ENCODE measurements at regions not wholly inside any gene's neighbourhood (a gene's known extent, or its start where the extent isn't known, plus 50 kb on each side); places are given as distances from the start of the nearest gene placed in this dataset.

DNA sequence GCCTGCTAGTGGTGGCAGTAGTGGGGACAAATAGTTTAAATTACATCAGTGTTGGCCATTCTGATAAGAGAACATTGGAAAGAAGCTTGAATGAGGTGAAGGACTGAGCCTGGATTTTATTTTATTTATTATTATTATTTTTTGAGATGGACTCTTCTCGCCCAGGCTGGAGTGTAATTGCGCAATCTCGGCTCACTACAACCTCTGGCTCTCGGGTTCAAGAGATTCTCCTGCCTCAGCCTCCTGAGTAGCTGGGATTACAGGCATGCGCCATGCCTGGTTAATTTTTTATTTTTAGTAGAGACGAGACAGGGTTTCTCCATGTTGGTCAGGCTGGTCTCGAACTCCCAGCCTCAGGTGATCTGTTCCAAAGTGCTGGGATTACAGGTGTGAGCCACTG is 739.4 kb downstream of the AACS start:
- no peak for FAIRE-seq

DNA sequence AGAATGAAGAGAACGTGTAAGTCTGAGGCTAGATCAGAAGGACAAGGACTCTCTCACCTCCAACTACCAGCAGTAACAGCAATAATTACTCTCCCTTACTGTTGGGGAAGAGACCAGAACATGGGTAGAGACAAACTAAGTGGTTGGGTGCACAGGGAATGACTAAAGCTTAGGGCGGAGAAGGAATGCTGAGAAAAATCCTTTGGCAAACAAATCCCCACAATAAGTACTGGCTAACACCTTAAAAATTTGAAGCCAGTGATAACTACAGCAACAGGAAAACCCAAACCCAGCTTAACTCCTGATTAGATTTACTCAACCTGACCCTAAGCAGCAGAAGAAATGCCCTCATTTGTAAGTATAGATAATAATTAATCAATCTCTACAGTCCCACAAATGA is 759.0 kb downstream of the AACS start:
- Histone ChIP-seq H3K4me3 (ENCODE audit: low read length in 3 of 3) (no peak overlapping the region), H3K36me3 (ENCODE audit: control insufficient read depth in 2 of 3, insufficient read depth in 3 of 3, low read length in 3 of 3) (no peaks in the 10 kb centered on the region), H3K4me1 (ENCODE audit: control insufficient read depth in 2 of 3, insufficient read depth in 2 of 3, low read depth in 1 of 3, low read length in 3 of 3) (no peaks in the 10 kb centered on the region), H3K9ac (ENCODE audit: low read length in 3 of 3) (no peak overlapping the region), H3K27ac (ENCODE audit: low read depth in 2 of 2, low read length in 2 of 2) (no peak overlapping the region), H3K9me3 (ENCODE audit: control insufficient read depth in 2 of 3, insufficient read depth in 1 of 3, low read length in 3 of 3) (peaks cover 0 to 8% (median 0%) of the 10 kb centered on the region in 3 donors), H3K27me3 (ENCODE audit: control insufficient read depth, insufficient read depth, low read length) (no peaks in the 10 kb centered on the region)
- intact Hi-C loops (cut with DNase I): no loop called here
- TF ChIP-seq, protein P1, sequence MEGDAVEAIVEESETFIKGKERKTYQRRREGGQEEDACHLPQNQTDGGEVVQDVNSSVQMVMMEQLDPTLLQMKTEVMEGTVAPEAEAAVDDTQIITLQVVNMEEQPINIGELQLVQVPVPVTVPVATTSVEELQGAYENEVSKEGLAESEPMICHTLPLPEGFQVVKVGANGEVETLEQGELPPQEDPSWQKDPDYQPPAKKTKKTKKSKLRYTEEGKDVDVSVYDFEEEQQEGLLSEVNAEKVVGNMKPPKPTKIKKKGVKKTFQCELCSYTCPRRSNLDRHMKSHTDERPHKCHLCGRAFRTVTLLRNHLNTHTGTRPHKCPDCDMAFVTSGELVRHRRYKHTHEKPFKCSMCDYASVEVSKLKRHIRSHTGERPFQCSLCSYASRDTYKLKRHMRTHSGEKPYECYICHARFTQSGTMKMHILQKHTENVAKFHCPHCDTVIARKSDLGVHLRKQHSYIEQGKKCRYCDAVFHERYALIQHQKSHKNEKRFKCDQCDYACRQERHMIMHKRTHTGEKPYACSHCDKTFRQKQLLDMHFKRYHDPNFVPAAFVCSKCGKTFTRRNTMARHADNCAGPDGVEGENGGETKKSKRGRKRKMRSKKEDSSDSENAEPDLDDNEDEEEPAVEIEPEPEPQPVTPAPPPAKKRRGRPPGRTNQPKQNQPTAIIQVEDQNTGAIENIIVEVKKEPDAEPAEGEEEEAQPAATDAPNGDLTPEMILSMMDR (IDR thresholded peaks at IDR 0.05; ENCODE audit: borderline replicate concordance, extremely low read depth, insufficient read depth): no peak
- no peak for DNase-seq
- no peak for FAIRE-seq

More for the DNA sequence above, 739.4 kb downstream of the AACS start:
- no peak overlapping the region for H3K27ac ChIP-seq (ENCODE audit: low read depth in 2 of 2, low read length in 2 of 2)
- H3K27me3 ChIP-seq (ENCODE audit: control insufficient read depth, insufficient read depth, low read length): no peaks in the 10 kb centered on the region
- H3K4me1 ChIP-seq (ENCODE audit: control insufficient read depth in 2 of 3, insufficient read depth in 2 of 3, low read depth in 1 of 3, low read length in 3 of 3): no peaks in the 10 kb centered on the region
- TF ChIP-seq, protein P1 (IDR thresholded peaks at IDR 0.05; ENCODE audit: borderline replicate concordance, extremely low read depth, insufficient read depth): no peak
- intact Hi-C loops (cut with DNase I): no loop called here
- H3K4me3 ChIP-seq (ENCODE audit: low read length in 3 of 3): no peak overlapping the region
- no peak for DNase-seq
- no peaks in the 10 kb centered on the region for H3K36me3 ChIP-seq (ENCODE audit: control insufficient read depth in 2 of 3, insufficient read depth in 3 of 3, low read length in 3 of 3)
- no peaks in the 10 kb centered on the region for H3K9me3 ChIP-seq (ENCODE audit: control insufficient read depth in 2 of 3, insufficient read depth in 1 of 3, low read length in 3 of 3)
- no peak overlapping the region for H3K9ac ChIP-seq (ENCODE audit: low read length in 3 of 3)

DNA sequence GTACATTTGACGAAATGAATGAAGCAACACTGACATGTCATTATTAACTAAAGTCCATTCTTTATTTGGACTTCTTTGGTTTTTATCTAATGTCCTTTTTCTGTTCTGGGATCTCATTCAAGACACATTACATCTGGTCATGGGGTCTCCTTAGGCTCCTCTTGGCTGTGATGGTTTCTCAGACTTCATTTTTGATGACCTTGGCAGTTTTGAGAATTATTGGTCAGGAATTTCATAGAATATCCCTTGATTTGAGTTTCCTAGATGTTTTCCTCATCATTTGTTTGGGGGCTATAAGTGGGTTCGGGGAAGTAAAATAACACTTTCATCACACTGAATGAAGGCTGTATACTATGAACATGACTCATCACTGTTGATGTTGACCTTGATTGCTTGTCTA is 770.6 kb downstream of the AACS start:
- H3K27me3 ChIP-seq (ENCODE audit: control insufficient read depth, insufficient read depth, low read length): no peaks in the 10 kb centered on the region
- intact Hi-C loops (cut with DNase I): no loop called here
- no peaks in the 10 kb centered on the region for H3K4me1 ChIP-seq (ENCODE audit: control insufficient read depth in 2 of 3, insufficient read depth in 2 of 3, low read depth in 1 of 3, low read length in 3 of 3)
- H3K27ac ChIP-seq (ENCODE audit: low read depth in 2 of 2, low read length in 2 of 2): no peak overlapping the region
- TF ChIP-seq, protein P1 (IDR thresholded peaks at IDR 0.05; ENCODE audit: borderline replicate concordance, extremely low read depth, insufficient read depth): no peak
- no peaks in the 10 kb centered on the region for H3K36me3 ChIP-seq (ENCODE audit: control insufficient read depth in 2 of 3, insufficient read depth in 3 of 3, low read length in 3 of 3)
- no peak overlapping the region for H3K9ac ChIP-seq (ENCODE audit: low read length in 3 of 3)
- H3K4me3 ChIP-seq (ENCODE audit: low read length in 3 of 3): no peak overlapping the region
- FAIRE-seq: no peak
- DNase-seq: no peak
- H3K9me3 ChIP-seq (ENCODE audit: control insufficient read depth in 2 of 3, insufficient read depth in 1 of 3, low read length in 3 of 3): no peaks in the 10 kb centered on the region

DNA sequence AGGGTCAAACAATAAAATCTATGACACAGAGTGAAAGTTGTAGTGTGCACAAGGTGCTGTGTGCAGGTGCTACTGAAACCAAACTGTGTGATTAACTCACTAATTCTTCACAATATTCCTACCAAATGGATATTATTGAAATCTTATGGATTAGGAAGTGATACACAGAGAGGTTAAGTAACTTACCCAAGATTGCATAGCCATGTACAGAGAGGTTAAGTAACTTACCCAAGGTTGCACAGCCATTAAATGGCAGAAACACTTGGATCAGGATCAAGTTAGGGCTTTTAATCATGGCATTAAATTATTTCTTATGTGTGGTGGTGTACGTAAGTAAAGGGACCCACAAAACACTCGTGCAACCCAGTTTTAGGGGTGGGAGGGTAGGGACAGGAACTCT is 771.4 kb downstream of the AACS start:
- H3K27me3 ChIP-seq (ENCODE audit: control insufficient read depth, insufficient read depth, low read length): no peaks in the 10 kb centered on the region
- no peaks in the 10 kb centered on the region for H3K36me3 ChIP-seq (ENCODE audit: control insufficient read depth in 2 of 3, insufficient read depth in 3 of 3, low read length in 3 of 3)
- H3K9me3 ChIP-seq (ENCODE audit: control insufficient read depth in 2 of 3, insufficient read depth in 1 of 3, low read length in 3 of 3): no peaks in the 10 kb centered on the region
- H3K4me3 ChIP-seq (ENCODE audit: low read length in 3 of 3): no peak overlapping the region
- intact Hi-C loops (cut with DNase I): no loop called here
- no peaks in the 10 kb centered on the region for H3K4me1 ChIP-seq (ENCODE audit: control insufficient read depth in 2 of 3, insufficient read depth in 2 of 3, low read depth in 1 of 3, low read length in 3 of 3)
- FAIRE-seq (no peak), DNase-seq (no peak)
- no peak overlapping the region for H3K9ac ChIP-seq (ENCODE audit: low read length in 3 of 3)
- no peak overlapping the region for H3K27ac ChIP-seq (ENCODE audit: low read depth in 2 of 2, low read length in 2 of 2)
- TF ChIP-seq, protein P1 (IDR thresholded peaks at IDR 0.05; ENCODE audit: borderline replicate concordance, extremely low read depth, insufficient read depth): no peak
